Uterus (tissue), 3 donors: ENCODE measurements at regions not wholly inside any gene's neighbourhood (a gene's known extent, or its start where the extent isn't known, plus 50 kb on each side); places are given as distances from the start of the nearest gene placed in this dataset.
A peak's percentile ranks its signal among the peaks of the same experiment; 100 is the strongest.

Experiments
- DNase-seq, 2 donors: peaks; one replicate each; pipeline ENCODE4 v3.0.0-alpha.2; 2019 to 2020
- H3K27ac ChIP-seq, 2 donors: fragments of 200-600 bp; sonication (generic); 1 replicate in 1 of 2; 2 replicates in 1 of 2; pipeline ENCODE4 v1.5.1; 2016 to 2018
- H3K27me3 ChIP-seq, 2 donors: fragments of 200-600 bp; sonication (generic); one replicate each; pipeline ENCODE4 v1.5.1; 2018 to 2019; ENCODE audit warnings: control low read depth in 1 of 2
- H3K36me3 ChIP-seq, 2 donors: fragments of 200-600 bp; sonication (generic); one replicate each; pipeline ENCODE4 v1.5.1; 2019; ENCODE audit warnings: control low read depth in 1 of 2
- H3K4me1 ChIP-seq, 2 donors: fragments of 200-600 bp; sonication (generic); one replicate each; pipeline ENCODE4 v1.5.1; 2018 to 2019; ENCODE audit warnings: control low read depth in 1 of 2
- H3K4me3 ChIP-seq, 2 donors: fragments of 200-600 bp; sonication (generic); 1 replicate in 1 of 2; 2 replicates in 1 of 2; pipeline ENCODE4 v1.5.1; 2018 to 2019; ENCODE audit warnings: mild to moderate bottlenecking in 1 of 2
- H3K9me3 ChIP-seq, 2 donors: fragments of 200-600 bp; sonication (generic); one replicate each; pipeline ENCODE4 v1.5.1; 2019; ENCODE audit warnings: control low read depth in 1 of 2
- CTCF ChIP-seq, 4 experiments: fragments of 200-600 bp in 2 of 4; fragments of 450-650 bp in 2 of 4; sonication (generic) in 2 of 4; IDR thresholded peaks; one replicate each; pipeline ENCODE4 v1.5.1; 2016 to 2019; ENCODE audit warnings: antibody characterized with exemption in 4 of 4, mild to moderate bottlenecking in 2 of 4, moderate library complexity in 1 of 4
- POLR2A ChIP-seq, 2 donors: fragments of 450-650 bp; IDR thresholded peaks; one replicate each; pipeline ENCODE4 v1.6.1; 2016; ENCODE audit warnings: antibody characterized with exemption in 2 of 2, mild to moderate bottlenecking in 1 of 2, moderate library complexity in 1 of 2
- intact Hi-C: fragments of 100-400 bp; cut with DNase I; formaldehyde crosslinking; loops from one replicate; pipeline ENCODE4 v1.15.1; 2023; ENCODE audit warnings: low total_unique reads
- donor health status: DM: yes; HTN: yes; CAD: no.

- TF ChIP-seq CTCF (IDR thresholded peaks at IDR 0.05): no peak
- no peak for TF ChIP-seq POLR2A (IDR thresholded peaks at IDR 0.05)
- Histone ChIP-seq H3K4me3 (no peak overlapping the region), H3K27ac (no peak overlapping the region), H3K9me3 (no peaks in the 10 kb centered on the region), H3K4me1 (no peaks in the 10 kb centered on the region), H3K27me3 (no peaks in the 10 kb centered on the region), H3K36me3 (no peaks in the 10 kb centered on the region)
- DNase-seq: no peak
- intact Hi-C loops: no loop called here
These were observed 423.1 kb downstream of the HLX start for GRCh38 chr1:221302357-221302756.

- Histone ChIP-seq H3K9me3 (no peaks in the 10 kb centered on the region), H3K4me3 (no peak overlapping the region), H3K27me3 (no peaks in the 10 kb centered on the region), H3K27ac (no peak overlapping the region), H3K4me1 (no peaks in the 10 kb centered on the region), H3K36me3 (no peaks in the 10 kb centered on the region)
- TF ChIP-seq POLR2A (IDR thresholded peaks at IDR 0.05) (no peak), CTCF (IDR thresholded peaks at IDR 0.05) (no peak)
- intact Hi-C loops: no loop called here
- DNase-seq: no peak
These were observed 423.6 kb downstream of the HLX start for GRCh38 chr1:221302810-221303209.

- intact Hi-C loops: no loop called here
These were observed 424.4 kb downstream of the HLX start for GRCh38 chr1:221303623-221304022.

GRCh38 chr1:221306239-221306638 is 427.0 kb downstream of the HLX start:
- no peaks in the 10 kb centered on the region for H3K9me3 ChIP-seq
- no peak overlapping the region for H3K4me3 ChIP-seq
- intact Hi-C loops: no loop called here
- H3K36me3 ChIP-seq: no peaks in the 10 kb centered on the region
- H3K4me1 ChIP-seq: no peaks in the 10 kb centered on the region
- TF ChIP-seq POLR2A (IDR thresholded peaks at IDR 0.05): no peak
- no peak for TF ChIP-seq CTCF (IDR thresholded peaks at IDR 0.05)
- H3K27me3 ChIP-seq: no peaks in the 10 kb centered on the region
- no peak overlapping the region for H3K27ac ChIP-seq
- DNase-seq: no peak

More at GRCh38 chr1:221303623-221304022, 424.4 kb downstream of the HLX start:
- H3K36me3 ChIP-seq: no peaks in the 10 kb centered on the region
- no peak overlapping the region for H3K27ac ChIP-seq
- no peaks in the 10 kb centered on the region for H3K27me3 ChIP-seq
- no peaks in the 10 kb centered on the region for H3K4me1 ChIP-seq
- no peak for DNase-seq
- H3K4me3 ChIP-seq: no peak overlapping the region
- no peaks in the 10 kb centered on the region for H3K9me3 ChIP-seq
- no peak for TF ChIP-seq CTCF (IDR thresholded peaks at IDR 0.05)
- no peak for TF ChIP-seq POLR2A (IDR thresholded peaks at IDR 0.05)

- Histone ChIP-seq H3K27ac (no peak overlapping the region), H3K4me3 (no peak overlapping the region), H3K4me1 (no peaks in the 10 kb centered on the region), H3K9me3 (no peaks in the 10 kb centered on the region), H3K27me3 (no peaks in the 10 kb centered on the region), H3K36me3 (no peaks in the 10 kb centered on the region)
- intact Hi-C loops: no loop called here
- DNase-seq: peak; percentile 22 to 31
- TF ChIP-seq POLR2A (IDR thresholded peaks at IDR 0.05) (no peak), CTCF (IDR thresholded peaks at IDR 0.05) (no peak)
These were observed 429.6 kb downstream of the HLX start for GRCh38 chr1:221308534-221309511.
